ENCODE measurements at regions not wholly inside any gene's neighbourhood (a gene's known extent, or its start where the extent isn't known, plus 50 kb on each side); places are given as distances from the start of the nearest gene placed in this dataset.

- Mint-ChIP-seq H3K9me3 (no peaks in the 10 kb centered on the region), H3K36me3 (ENCODE audit: low read depth) (no peaks in the 10 kb centered on the region), H3K4me1 (no peaks in the 10 kb centered on the region), H3K27me3 (ENCODE audit: low read depth, poor library complexity) (peaks cover 4% of the 10 kb centered on the region), H3K27ac (no peak overlapping the region), H3K4me3 (no peak overlapping the region)
- no peak for TF ChIP-seq CTCF (IDR thresholded peaks at IDR 0.05)
- DNase-seq: no peak
These were observed 1028.4 kb downstream of the SI start for GRCh38 chr3:164049847-164050246.

- H3K27ac Mint-ChIP-seq: no peak overlapping the region
- no peak overlapping the region for H3K4me3 Mint-ChIP-seq
- no peaks in the 10 kb centered on the region for H3K4me1 Mint-ChIP-seq
- no peaks in the 10 kb centered on the region for H3K9me3 Mint-ChIP-seq
- TF ChIP-seq CTCF (IDR thresholded peaks at IDR 0.05): no peak
- no peak for DNase-seq
- H3K27me3 Mint-ChIP-seq (ENCODE audit: low read depth, poor library complexity): peaks cover 1% of the 10 kb centered on the region
- no peaks in the 10 kb centered on the region for H3K36me3 Mint-ChIP-seq (ENCODE audit: low read depth)
These were observed 1029.8 kb downstream of the SI start for GRCh38 chr3:164048451-164048850.

GRCh38 chr3:164040991-164041390 is 1037.3 kb downstream of the SI start:
- Mint-ChIP-seq H3K27ac (no peak overlapping the region), H3K36me3 (ENCODE audit: low read depth) (no peaks in the 10 kb centered on the region), H3K27me3 (ENCODE audit: low read depth, poor library complexity) (no peaks in the 10 kb centered on the region), H3K9me3 (no peaks in the 10 kb centered on the region), H3K4me3 (no peak overlapping the region), H3K4me1 (no peaks in the 10 kb centered on the region)
- TF ChIP-seq CTCF (IDR thresholded peaks at IDR 0.05): no peak
- DNase-seq: no peak

- no peak overlapping the region for H3K4me3 Mint-ChIP-seq
These were observed 1048.1 kb downstream of the SI start for GRCh38 chr3:164030194-164030593.

GRCh38 chr3:164024786-164025185 is 1053.5 kb downstream of the SI start:
- H3K4me1 Mint-ChIP-seq: no peaks in the 10 kb centered on the region
- peak overlapping the region; percentile 26 for H3K27ac Mint-ChIP-seq
- H3K4me3 Mint-ChIP-seq: no peak overlapping the region
- no peaks in the 10 kb centered on the region for H3K36me3 Mint-ChIP-seq (ENCODE audit: low read depth)
- TF ChIP-seq CTCF (IDR thresholded peaks at IDR 0.05): no peak
- peaks cover 11% of the 10 kb centered on the region for H3K27me3 Mint-ChIP-seq (ENCODE audit: low read depth, poor library complexity)
- DNase-seq: no peak
- no peaks in the 10 kb centered on the region for H3K9me3 Mint-ChIP-seq

More at GRCh38 chr3:164030194-164030593, 1048.1 kb downstream of the SI start:
- DNase-seq: no peak
- H3K27ac Mint-ChIP-seq: no peak overlapping the region
- no peak for TF ChIP-seq CTCF (IDR thresholded peaks at IDR 0.05)
- no peaks in the 10 kb centered on the region for H3K36me3 Mint-ChIP-seq (ENCODE audit: low read depth)
- peaks cover 3% of the 10 kb centered on the region for H3K27me3 Mint-ChIP-seq (ENCODE audit: low read depth, poor library complexity)
- no peaks in the 10 kb centered on the region for H3K9me3 Mint-ChIP-seq
- no peaks in the 10 kb centered on the region for H3K4me1 Mint-ChIP-seq

GRCh38 chr3:164023480-164023879 is 1054.8 kb downstream of the SI start:
- TF ChIP-seq CTCF (IDR thresholded peaks at IDR 0.05): no peak
- Mint-ChIP-seq H3K4me1 (no peaks in the 10 kb centered on the region), H3K27ac (no peak overlapping the region), H3K4me3 (no peak overlapping the region), H3K36me3 (ENCODE audit: low read depth) (no peaks in the 10 kb centered on the region), H3K9me3 (no peaks in the 10 kb centered on the region), H3K27me3 (ENCODE audit: low read depth, poor library complexity) (peaks cover 9% of the 10 kb centered on the region)
- DNase-seq: no peak

All from nephron progenitor cell (in vitro differentiated cells).